ENCODE measurements at regions not wholly inside any gene's neighbourhood (a gene's known extent, or its start where the extent isn't known, plus 50 kb on each side); places are given as distances from the start of the nearest gene placed in this dataset.

DNA sequence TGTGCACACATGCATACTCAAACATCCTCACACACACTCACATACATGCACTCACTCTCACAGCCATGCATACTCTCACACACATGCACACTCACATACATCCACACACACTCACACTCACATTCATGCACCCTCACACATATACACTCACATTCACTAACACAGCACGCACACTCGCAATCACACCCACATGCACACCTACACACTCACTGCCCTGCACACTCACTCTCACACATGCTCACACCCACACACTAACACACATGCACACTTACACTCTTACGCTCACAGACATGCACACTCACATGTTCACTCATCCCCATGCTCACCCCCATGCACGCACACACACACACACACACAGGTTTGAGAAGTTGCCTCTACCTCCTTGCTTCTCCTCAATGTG lies 63.2 kb upstream of the SFSWAP start:
- Histone ChIP-seq H3K18ac (ENCODE audit: low read depth, low read length) (no peak overlapping the region), H3K9me1 (ENCODE audit: insufficient read depth, low read length) (no peaks in the 10 kb centered on the region), H2BK20ac (ENCODE audit: low read depth, low read length) (no peak overlapping the region), H3K14ac (replicated peaks; ENCODE audit: low read depth, low read length) (no peak overlapping the region), H2BK15ac (ENCODE audit: low read depth, low read length) (no peak overlapping the region), H2BK120ac (ENCODE audit: low read depth, low read length) (no peak overlapping the region), H2AK9ac (replicated peaks; ENCODE audit: low read depth, low read length, poor library complexity) (no peak overlapping the region), H3K36me3 (ENCODE audit: control insufficient read depth, insufficient read depth, low read length) (no peaks in the 10 kb centered on the region), H4K5ac (ENCODE audit: low read depth, low read length) (no peak overlapping the region), H4K91ac (ENCODE audit: insufficient read depth, low read depth, low read length) (no peak overlapping the region), H3K4me3 (ENCODE audit: insufficient read depth, low read depth, low read length) (no peak overlapping the region), H3K4me2 (ENCODE audit: low read depth, low read length) (no peak overlapping the region), H3K4me1 (ENCODE audit: control insufficient read depth, insufficient read depth, low read length) (no peaks in the 10 kb centered on the region), H3K4ac (ENCODE audit: low read depth, low read length) (no peak overlapping the region), H4K8ac (ENCODE audit: low read depth in 2 of 2, low read length in 2 of 2) (no peak overlapping the region), H2AFZ (replicated peaks; ENCODE audit: low read length, poor library complexity) (no peak overlapping the region), H3K79me1 (ENCODE audit: low read depth in 1 of 2, low read length in 2 of 2) (no peaks in the 10 kb centered on the region), H2AK5ac (ENCODE audit: low read depth, low read length) (no peak overlapping the region), H3K23ac (ENCODE audit: low read depth, low read length) (no peak overlapping the region), H4K20me1 (ENCODE audit: insufficient read depth, low read length) (no peaks in the 10 kb centered on the region), H3K27ac (ENCODE audit: insufficient read depth, low read length) (no peak overlapping the region), H3K9me3 (ENCODE audit: control insufficient read depth, insufficient read depth, low read length) (no peaks in the 10 kb centered on the region), H3K56ac (ENCODE audit: extremely low read depth, insufficient read depth, low read length) (no peak overlapping the region), H2BK5ac (ENCODE audit: low read depth, low read length, poor library complexity, severe bottlenecking) (no peak overlapping the region), H3K27me3 (ENCODE audit: control insufficient read depth, insufficient read depth, low read length) (no peaks in the 10 kb centered on the region), H3K9ac (ENCODE audit: low read depth, low read length) (no peak overlapping the region)
- no peak for ATAC-seq (ENCODE audit: low read depth)
- POLR2A ChIA-PET (ENCODE audit: unreplicated experiment): no interaction called here
- intact Hi-C loops (cut with micrococcal nuclease): no loop called here
- no peak for DNase-seq
- dilution Hi-C loops (cut with HindIII; ENCODE audit: low sequenced_read_pairs, unreplicated experiment): no loop called here
- CTCF ChIA-PET: no interaction called here
- BruUV-seq (replicated peaks): no TSS peak
- TF ChIP-seq MXI1 (IDR thresholded peaks at IDR 0.05; ENCODE audit: borderline replicate concordance, low read depth, low read length) (no peak), MAFK (IDR thresholded peaks at IDR 0.05; ENCODE audit: low read depth, low read length) (no peak), FOS (IDR thresholded peaks at IDR 0.05; ENCODE audit: low read depth, low read length) (no peak), CHD1 (IDR thresholded peaks at IDR 0.05; ENCODE audit: low read depth, low read length) (no peak), MAZ (IDR thresholded peaks at IDR 0.05; ENCODE audit: borderline replicate concordance, low read depth, low read length) (no peak), RAD21 (IDR thresholded peaks at IDR 0.05; ENCODE audit: low read length) (no peak), RCOR1 (IDR thresholded peaks at IDR 0.05; ENCODE audit: insufficient replicate concordance, low read length) (no peak), BHLHE40 (IDR thresholded peaks at IDR 0.05; ENCODE audit: low read depth, low read length) (no peak), SMC3 (IDR thresholded peaks at IDR 0.05; ENCODE audit: low read depth, low read length) (no peak), NFE2L2 (IDR thresholded peaks at IDR 0.05; ENCODE audit: low read depth, low read length) (no peak), CEBPB (IDR thresholded peaks at IDR 0.05; ENCODE audit: low read depth, low read length) (no peak), RFX5 (IDR thresholded peaks at IDR 0.05; ENCODE audit: low read depth, low read length) (no peak), CTCF (conservative IDR thresholded peaks at IDR 0.05; ENCODE audit: low read depth, low read length) (no peak), POLR2A (IDR thresholded peaks at IDR 0.05; ENCODE audit: low read depth, low read length) (no peak)
- TF ChIP-seq, protein P1, sequence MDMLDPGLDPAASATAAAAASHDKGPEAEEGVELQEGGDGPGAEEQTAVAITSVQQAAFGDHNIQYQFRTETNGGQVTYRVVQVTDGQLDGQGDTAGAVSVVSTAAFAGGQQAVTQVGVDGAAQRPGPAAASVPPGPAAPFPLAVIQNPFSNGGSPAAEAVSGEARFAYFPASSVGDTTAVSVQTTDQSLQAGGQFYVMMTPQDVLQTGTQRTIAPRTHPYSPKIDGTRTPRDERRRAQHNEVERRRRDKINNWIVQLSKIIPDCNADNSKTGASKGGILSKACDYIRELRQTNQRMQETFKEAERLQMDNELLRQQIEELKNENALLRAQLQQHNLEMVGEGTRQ (IDR thresholded peaks at IDR 0.05; ENCODE audit: low read depth, low read length): no peak
- TF ChIP-seq, protein P2, sequence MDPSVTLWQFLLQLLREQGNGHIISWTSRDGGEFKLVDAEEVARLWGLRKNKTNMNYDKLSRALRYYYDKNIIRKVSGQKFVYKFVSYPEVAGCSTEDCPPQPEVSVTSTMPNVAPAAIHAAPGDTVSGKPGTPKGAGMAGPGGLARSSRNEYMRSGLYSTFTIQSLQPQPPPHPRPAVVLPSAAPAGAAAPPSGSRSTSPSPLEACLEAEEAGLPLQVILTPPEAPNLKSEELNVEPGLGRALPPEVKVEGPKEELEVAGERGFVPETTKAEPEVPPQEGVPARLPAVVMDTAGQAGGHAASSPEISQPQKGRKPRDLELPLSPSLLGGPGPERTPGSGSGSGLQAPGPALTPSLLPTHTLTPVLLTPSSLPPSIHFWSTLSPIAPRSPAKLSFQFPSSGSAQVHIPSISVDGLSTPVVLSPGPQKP (IDR thresholded peaks at IDR 0.05; ENCODE audit: borderline replicate concordance, low read depth, low read length): no peak
- 94% methylated on average over 2 of the region's 4 CpGs; no CpG with 5 or more reads in 1 of the 2 experiments for WGBS, 2 experiments (ENCODE audit: extremely low coverage in 2 of 2, insufficient read length in 1 of 2)
- in situ Hi-C loops (cut with MboI; ENCODE audit: low sequenced_read_pairs): no loop called here

Data from IMR-90 (cell line).